Limb (tissue), 2 donors: ENCODE measurements at regions not wholly inside any gene's neighbourhood (a gene's known extent, or its start where the extent isn't known, plus 50 kb on each side); places are given as distances from the start of the nearest gene placed in this dataset.
"Not testable (repeated sequence)": the region's sequence is repeated elsewhere in the genome, so short reads cannot be mapped to it uniquely, and the experiment has no call there.

Experiments used
- DNase-seq, 2 donors: peaks; one replicate each; pipeline ENCODE4 v3.0.0-alpha.2; 2016; ENCODE audit errors: extremely low spot score in 2 of 2

DNA sequence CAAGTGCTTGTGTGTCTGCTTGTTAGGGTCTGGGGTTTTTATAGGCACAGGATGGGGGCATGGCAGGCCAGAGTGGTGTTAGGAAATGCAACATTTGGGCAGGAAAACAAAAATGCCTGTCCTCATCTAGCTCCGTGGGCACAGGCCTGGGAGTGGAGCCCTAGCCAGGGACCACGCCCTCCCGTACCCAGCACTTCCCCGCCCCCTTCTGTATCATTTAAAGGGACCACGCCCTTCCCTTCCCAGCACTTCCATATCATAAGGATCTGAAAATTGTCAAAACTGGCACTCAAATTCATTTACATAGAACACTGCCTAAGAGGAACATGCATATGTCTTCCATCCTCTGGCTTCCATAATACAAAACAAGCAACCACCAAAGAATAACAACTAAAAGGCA lies 185.8 kb downstream of the B3GLCT start:
- DNase-seq, result no peak

DNA sequence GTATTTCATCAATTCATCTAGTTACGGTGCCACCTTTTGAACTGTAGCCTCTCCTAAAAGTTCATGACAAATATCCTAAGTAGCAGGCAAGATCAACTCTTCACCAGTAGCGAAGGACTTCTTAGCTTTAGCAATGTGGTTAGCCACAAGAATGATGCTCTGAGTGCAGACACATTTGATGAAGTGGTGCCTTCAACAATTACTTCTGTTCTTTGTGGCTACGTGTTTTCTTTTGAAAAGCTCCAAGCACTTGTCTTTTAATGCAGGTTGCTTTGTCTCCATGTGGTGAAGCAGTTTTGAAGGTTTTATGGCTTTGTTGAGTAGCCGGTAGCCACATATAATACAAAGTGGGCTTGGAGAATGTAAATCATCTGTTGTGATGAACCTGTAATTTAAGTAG lies 194.7 kb downstream of the B3GLCT start:
- no peak for DNase-seq

DNA sequence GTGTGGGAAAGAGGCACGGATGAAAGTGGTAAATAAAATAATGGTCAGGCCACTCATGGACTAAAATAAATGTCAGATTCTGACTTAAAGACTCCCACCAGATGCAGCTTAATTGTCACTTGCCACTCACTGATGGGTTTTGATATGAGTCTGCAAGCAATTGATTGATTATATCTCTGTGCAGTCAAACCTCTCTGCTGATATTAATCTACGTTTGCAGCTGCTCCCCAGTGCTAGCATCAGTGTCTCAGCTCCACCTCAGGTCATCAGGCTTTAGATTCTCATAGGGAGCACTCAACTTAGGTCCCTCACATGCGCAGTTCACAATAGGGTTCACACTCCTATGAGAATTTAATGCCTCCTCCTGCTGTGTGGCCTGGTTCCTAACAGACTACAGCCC lies 195.3 kb downstream of the B3GLCT start:
- no peak for DNase-seq

DNA sequence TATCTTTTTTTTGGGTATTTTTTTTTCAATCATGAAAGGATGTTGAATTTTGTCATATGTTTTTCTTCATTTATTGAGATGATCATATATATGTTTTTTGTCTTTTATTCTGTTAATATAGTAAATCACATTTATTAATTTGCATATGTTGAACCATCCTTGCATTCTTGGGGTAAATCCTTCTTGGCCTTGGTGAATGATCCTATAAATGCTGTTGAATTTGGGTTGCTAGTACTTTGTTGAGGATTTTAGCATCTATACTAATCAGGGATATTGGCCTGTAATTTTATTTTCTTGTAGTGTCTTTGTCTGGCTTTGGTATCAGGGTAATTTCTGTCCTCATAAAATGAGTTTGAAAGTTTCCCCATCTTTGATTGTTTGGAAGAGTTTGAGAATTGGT lies 199.9 kb downstream of the B3GLCT start:
- no peak for DNase-seq

DNA sequence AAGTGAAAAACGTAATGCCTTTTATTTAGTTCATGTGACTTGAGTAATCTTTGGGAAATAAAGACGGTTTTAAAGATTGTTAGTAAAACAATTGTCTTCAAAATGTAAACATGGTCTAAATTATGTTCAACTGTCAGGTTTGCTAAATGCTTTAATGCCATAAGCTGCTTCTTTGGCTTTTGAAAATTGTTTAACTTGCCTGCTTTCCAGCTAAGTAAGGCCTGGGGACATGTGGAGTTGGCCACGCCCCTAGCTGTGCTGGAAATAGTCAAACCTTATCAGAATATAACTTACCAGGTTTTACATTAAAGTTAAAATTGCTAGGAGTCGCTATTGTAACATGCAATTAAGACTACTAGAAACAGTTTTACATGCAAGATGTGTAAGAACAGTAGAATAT lies 203.9 kb downstream of the B3GLCT start:
- DNase-seq, result not testable (repeated sequence)

DNA sequence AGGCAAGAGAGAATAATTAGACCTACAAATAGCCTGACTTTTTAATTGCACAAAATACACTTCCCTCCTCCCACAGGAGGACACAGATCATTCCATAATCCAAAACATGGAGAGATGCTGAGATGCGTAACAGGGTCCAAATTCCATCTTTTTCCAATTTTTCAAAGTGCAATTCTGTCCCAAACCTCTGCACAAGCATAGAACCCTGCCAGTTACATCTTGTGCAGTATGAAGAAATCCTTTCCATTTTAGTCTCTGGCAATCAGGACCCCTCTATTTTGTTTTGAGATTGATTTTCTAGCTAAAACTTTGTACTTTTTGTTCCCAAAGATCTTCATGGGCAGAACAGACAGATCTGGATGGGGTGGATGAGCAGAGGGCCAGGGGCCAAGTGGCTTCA lies 209.2 kb downstream of the B3GLCT start:
- DNase-seq, result no peak

DNA sequence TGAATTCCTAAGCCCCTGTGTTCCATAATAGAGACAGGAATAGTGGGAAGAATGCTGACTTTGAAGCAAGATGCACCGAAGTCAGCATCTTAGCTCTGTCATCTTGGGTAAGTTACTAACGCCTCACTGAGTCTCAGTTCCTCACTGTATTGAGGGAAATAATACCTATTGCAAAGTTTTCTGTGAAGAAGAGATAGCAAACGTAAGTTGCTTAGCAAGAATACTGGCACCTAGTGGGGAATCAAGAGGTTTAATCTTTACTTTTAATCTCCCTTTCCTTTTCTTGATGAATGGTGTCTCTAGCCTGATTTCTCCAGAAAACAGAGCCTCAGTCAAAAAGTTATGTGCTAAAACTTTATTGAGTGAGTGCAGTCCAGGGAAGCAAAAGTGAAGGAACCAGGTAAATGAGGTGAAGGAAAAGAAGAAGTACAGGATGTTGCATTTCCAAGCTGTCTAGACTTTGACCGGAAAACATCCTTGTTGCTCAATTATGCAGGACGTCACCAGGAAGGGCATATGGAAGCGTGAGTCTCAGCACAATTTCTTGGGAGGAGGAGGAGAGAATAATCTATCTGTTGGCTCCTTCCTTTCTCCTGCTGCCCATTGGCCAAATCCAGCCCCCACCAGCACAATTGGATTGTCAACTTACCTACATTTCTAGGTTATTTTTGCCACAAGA lies 210.0 kb downstream of the B3GLCT start:
- no peak for DNase-seq

DNA sequence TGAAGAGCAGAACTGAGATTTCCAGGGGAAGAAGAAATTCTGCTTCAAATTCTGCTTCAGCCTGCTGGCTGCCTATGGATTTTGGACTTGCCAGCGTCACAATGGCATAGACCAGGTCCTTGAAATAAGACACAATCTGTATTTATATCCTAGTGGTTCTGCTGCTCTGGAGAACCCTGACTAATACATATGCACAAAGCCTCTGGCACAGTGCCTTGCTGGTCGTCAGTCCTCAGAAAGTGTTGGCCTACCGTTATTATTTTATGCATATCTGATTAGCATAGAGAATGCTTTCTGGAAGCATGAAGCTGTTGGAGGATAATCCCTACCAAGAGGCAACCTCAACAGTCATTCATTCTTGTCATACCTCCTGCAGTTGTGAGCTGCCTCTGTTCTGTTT lies 213.7 kb downstream of the B3GLCT start:
- DNase-seq, result no peak

DNA sequence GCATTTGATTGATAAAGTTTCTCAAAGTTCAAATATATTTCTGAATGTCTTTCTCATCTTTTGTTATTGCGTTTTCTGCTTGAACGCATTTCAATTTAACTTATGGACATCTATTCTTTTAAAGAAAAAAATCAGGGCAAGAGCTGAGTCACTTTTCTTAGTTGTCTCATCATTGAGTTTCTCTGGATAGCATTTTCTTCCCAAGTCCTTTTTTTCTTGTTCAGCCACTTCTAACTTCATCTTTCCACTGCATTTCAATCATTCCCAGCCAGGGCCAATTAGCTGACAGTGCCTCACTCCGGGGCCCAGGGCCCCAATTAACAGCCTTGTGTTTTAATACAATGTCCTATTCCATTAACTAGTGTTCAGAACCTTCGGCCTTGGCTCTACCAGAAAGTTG lies 216.3 kb downstream of the B3GLCT start:
- DNase-seq, result no peak

DNA sequence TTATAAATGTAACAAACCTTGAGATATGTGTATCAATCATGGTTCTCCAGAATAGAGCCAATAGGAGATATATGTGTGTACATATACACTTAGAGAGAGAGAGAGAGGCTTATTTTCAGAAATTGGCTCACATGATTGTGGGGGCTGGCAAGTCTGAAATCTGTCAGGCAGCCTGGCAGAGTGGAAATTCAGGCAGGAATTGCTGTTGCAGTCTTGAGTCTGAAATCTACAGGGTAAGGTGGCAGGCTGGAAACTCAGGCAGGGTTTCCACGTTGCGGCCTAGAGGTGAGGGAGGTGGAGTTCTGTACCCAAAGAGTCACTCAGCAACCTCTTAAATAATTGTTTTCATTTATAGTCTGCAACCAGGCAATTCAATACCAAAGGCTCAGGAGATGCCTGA lies 218.4 kb downstream of the B3GLCT start:
- no peak for DNase-seq

DNA sequence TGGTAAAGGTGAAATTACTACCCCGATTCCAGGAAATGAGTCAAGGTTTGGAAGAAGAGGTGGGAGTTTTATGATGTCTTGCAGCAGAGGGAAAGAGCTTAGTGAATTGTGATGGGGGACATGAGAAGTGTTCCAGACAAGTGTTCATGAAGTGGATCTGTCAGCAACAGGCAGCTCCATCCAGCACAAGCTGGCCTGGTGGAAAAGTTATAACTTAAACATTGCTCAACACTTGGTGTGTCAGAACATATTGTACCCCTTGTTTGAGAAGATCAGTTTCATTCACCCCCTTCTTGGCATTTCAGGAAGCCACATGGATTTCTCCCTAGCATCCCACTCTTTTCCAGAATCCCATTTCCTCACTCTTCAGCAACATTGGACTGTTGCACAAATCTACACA lies 222.0 kb downstream of the B3GLCT start:
- DNase-seq, result no peak

DNA sequence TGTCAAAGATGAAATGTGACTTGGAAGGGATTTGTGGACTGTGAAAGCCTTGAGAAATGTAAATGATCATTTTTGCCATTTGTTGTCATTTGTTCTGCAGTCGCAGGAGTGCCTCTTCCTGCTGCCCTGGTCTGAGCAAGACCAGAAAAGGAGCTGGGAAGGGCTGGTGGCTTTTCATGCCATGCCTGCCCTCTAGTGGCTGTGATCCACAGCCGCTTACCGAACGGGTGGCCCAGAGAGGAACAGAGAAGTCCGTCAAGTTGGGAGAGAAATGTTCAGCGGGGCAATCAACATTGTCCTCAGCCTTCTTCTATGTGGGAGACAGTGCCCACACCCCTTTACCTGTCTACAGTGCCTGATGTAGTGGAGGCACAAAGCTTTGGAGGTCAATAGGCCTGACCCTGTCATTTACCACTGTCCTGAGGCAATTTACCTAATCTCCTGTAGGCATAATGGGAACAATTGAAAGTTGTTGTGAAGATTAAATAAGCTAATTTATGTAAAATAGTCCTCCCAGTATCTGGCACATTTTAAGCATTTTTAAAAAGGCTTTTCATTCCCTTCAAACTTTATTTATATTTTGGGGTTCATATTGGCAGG lies 224.5 kb downstream of the B3GLCT start:
- peak; percentile 77 to 78 for DNase-seq

DNA sequence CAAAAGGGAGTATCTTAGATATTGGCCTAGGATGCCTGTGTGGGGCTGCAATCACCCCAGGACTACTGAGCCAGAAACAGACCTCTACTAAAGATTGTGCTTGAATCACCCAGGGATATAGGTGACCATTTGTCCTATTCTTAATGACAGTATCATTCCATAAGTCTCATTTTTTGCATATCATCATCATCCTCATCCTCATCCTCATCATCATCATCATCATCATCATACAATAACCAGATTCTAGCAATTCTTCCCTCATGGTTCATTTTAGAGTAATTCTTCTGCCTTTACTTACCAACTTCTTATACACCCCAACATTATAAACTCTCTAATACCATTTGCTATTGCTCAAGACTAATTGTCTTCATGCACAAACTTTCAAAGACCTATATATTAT lies 226.6 kb downstream of the B3GLCT start:
- DNase-seq, result no peak

DNA sequence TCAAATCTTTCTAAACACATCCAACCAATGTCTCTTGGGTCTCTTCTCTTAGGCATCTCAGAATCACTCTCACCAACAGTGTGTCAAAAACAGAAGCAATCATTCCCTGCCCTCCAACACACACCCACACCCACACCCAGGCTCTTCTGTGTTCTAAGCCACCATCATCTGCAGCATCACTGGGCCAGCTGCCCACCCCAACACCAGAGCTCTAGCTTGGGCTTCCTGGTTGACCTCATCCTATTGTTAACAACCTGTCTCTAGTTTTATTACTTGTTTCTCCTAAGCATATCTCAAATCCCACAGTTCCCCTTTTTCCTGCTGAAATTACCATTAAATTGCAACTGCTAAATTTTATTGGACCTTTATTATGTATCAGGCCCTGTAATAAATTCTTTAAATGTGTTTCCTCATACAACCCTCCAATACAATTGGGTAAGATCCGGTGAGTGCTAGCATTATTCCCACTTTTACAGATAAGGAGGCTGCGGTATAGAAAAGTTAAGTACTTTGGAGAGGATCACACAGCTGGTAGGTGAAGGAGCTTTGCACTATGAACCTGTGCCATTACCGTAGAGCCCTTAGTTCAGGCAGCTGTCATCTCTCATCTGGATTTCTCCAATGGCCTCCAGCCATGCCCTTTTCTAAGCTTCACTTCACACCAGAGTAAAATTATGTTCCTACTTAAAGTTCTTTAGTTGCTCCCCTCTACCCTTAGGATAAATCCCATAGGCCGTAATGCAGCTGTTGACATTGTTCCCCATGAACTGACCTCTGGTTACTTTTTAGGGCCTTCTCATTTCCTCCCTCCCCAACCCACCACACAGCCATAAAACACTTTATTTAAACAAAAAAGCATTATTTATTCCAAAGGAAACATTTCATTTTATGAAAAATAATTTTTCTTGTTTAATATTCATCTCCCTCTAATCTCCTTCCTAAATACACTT lies 227.7 kb downstream of the B3GLCT start:
- no peak for DNase-seq

DNA sequence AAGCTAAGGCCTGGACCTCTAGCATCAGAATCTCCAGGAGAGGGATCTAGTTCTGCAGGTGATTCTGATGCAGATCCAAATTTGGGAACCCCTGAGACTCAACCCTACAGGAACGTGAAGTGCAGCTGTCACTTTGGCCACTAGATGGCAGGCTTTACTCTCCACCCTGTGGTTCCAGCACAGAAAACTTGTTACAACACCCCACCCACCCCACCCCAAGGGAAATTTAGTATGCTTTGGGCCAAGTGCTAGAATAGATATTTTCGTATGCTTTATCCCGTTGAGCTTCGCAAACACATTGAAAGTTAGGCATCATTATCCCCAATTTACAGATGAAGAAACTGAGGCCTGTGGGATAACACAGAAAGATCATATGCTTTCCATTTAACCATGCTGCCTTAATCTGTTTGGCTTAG lies 232.0 kb downstream of the B3GLCT start:
- peak in 1 of 2 donors; percentile 66 for DNase-seq

DNA sequence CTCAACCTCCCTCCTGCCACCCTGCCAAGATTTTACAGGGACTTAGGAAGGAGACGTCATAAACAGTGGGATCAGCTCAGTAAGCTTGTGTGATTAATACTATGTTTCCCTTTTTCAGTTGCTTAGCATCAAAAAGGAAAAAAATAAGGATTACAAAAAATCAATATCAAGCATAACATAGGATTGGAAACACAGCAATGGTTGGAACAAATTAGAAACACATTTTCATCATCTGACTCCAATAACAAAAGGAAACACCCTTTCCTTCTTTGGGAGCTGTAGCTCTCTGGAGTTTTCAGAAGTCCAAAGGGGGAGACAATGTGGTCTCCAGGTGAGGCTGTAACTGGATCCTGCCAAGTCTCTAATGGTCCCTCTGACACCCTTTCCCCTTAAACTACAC lies 233.4 kb downstream of the B3GLCT start:
- DNase-seq, result peak in 1 of 2 donors; percentile 63

DNA sequence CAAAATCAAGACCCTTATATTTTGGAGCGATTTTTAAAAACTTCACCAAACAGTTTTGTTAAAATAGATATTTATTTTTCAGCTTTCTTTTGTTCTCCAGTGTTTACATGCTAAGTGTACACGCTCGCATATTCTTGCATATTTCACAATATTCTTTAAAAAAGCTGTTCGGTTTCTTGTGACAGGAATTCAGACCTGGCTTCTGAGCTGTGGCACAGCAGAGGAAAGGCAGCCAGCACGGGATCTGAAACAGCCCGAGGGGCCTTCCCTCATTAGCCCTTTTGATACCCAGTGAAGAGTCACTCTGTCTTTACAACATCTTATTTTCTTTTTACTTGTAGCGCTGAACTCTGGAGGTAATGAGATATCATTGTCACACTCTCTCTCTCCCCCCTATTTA lies 234.0 kb downstream of the B3GLCT start:
- no peak for DNase-seq

DNA sequence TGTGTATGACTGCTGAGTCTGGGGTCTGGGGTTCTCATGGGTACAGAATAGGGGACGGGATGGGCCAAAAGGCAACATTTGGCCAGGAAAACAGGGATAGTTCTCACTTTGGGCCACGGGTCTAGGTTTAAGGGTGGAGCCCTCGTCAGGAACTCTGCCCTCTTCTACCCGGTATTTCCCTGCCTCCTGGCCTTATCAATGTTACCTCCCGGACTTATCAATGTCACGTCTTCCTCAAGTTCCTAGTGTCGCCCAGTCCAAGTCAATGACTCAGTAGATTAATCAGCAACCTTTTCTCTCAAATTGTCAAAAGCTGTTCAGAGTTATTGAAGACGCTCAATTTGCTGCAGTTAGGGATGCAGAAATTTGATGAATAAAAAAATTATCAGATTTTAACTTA lies 234.8 kb downstream of the B3GLCT start:
- DNase-seq, result no peak

DNA sequence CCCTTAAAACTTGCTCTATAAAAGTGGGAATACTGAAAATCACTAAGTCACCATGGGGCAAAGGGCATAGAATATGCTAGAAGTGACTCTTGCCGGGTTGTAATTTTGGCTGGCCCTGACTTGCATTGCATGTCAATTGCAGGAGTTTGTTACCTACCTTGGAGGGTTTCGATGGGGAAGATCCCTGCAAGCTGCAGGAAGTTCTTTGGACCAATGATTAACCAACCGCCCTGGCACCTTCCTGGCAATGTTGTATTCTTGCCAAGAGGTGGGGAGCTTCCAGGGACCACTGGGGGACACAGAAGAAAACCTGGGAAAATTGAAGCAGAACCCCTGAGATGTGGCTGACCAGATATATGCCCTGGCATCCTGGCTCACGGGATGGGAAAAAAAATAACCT lies 235.8 kb downstream of the B3GLCT start:
- DNase-seq, result no peak

DNA sequence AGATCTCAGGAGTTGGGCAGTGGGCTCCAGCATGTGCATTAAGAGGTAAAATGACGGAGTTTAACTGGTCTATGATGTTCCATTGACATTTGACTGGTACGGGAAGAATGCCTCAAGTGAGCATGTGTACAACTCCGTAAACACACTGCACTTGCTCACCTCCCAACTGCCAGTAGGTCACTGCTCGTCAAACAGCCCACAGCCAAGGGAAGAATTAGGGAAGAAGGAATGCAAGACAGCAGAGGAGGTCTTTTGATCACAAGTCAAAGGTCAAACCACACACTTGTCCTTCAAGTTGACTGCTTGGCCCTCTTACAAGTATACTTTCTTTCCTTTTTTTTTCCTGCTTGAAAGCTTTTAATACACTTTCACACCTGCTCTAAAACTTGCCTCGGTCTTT lies 236.7 kb downstream of the B3GLCT start:
- DNase-seq, result no peak

DNA sequence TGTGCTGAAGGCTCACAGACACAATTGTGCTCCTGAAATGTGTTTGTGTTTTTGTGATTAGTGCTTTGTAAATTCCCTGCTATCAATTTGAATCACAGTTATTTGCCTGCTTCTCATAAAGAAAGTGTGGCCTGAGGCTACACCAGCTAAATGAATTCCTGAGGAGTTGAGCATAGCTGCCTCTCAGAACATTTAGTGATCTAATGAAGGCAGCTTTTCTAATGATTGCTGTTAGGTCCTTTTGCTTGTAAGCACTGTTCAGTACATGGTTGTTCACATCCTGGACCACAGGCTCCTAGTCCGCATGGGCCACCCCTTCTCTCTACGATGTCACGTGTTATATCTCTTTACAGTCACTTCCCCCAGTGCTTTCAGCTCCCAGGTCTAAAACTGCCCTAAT lies 238.2 kb downstream of the B3GLCT start:
- DNase-seq, result no peak

DNA sequence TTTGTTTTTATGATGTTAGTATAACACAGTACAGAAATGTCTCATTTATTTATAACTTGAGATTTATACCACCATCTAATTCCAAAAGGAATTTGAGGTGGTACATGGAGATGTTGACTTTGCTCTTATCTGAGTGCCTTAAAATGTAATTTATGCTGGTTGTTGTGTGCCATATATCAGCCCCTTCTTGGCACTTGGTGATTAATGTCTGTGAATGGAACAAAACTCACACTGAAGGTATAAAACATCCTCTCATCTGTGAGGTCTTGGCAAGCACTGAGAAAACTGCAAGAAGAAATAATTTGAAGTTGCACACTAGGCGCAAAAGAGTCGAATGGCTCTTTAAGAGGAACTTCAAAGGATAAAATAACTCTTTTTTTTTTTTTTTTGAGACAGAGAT lies 240.4 kb downstream of the B3GLCT start:
- DNase-seq, result no peak
